ENCODE measurements at regions not wholly inside any gene's neighbourhood (a gene's known extent, or its start where the extent isn't known, plus 50 kb on each side); places are given as distances from the start of the nearest gene placed in this dataset.

DNA sequence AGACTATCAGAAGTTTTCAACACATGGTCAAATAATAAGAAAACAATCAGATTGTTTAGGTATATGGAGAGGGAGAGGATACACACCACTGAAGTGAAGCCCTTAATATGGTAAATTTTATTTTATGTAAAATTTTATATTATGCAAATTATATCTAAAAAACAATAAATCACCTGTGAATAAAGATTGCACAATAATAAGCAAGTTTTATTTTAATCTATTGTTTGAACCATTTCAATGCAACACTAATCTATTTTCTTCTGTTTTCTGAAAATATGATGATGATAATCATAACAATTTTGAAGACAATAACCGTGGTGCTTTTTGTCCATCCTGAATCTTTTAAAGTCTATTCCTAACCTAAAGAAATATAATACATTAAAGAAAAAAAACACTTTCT is 1473.5 kb upstream of the TENM4 start:
- no peak overlapping the region for H3K27ac ChIP-seq (replicated peaks)

DNA sequence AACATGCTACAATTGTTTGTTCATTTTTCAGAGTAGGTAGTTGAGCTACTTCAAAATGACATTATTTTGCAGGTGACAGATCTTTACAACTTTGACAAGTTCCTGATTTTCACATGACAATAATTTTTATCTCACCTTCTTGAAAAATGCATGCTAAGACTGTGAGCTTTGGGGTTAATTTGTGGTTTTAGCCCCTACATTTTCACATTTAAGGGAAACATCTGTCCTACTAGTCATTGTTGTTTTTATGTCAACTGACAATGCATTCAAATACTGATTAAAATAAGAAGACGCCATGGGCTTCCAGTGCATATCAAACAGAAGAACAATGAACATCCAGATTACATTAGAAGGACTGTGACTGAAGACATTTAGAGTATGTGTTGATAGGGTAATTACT is 1470.8 kb upstream of the TENM4 start:
- DNase-seq (ENCODE audit: low read depth in 1 of 2, low spot score in 1 of 2), result no peak
- TF ChIP-seq SPI1 (IDR thresholded peaks at IDR 0.05; ENCODE audit: borderline replicate concordance, low read depth) (no peak), POLR2AphosphoS5 (IDR thresholded peaks at IDR 0.05; ENCODE audit: low read depth) (no peak), GABPA (IDR thresholded peaks at IDR 0.05; ENCODE audit: low read depth) (no peak)
- TF ChIP-seq, protein P1, sequence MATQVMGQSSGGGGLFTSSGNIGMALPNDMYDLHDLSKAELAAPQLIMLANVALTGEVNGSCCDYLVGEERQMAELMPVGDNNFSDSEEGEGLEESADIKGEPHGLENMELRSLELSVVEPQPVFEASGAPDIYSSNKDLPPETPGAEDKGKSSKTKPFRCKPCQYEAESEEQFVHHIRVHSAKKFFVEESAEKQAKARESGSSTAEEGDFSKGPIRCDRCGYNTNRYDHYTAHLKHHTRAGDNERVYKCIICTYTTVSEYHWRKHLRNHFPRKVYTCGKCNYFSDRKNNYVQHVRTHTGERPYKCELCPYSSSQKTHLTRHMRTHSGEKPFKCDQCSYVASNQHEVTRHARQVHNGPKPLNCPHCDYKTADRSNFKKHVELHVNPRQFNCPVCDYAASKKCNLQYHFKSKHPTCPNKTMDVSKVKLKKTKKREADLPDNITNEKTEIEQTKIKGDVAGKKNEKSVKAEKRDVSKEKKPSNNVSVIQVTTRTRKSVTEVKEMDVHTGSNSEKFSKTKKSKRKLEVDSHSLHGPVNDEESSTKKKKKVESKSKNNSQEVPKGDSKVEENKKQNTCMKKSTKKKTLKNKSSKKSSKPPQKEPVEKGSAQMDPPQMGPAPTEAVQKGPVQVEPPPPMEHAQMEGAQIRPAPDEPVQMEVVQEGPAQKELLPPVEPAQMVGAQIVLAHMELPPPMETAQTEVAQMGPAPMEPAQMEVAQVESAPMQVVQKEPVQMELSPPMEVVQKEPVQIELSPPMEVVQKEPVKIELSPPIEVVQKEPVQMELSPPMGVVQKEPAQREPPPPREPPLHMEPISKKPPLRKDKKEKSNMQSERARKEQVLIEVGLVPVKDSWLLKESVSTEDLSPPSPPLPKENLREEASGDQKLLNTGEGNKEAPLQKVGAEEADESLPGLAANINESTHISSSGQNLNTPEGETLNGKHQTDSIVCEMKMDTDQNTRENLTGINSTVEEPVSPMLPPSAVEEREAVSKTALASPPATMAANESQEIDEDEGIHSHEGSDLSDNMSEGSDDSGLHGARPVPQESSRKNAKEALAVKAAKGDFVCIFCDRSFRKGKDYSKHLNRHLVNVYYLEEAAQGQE (IDR thresholded peaks at IDR 0.05; ENCODE audit: insufficient replicate concordance, low read depth), result no peak
- TF ChIP-seq, protein P2, sequence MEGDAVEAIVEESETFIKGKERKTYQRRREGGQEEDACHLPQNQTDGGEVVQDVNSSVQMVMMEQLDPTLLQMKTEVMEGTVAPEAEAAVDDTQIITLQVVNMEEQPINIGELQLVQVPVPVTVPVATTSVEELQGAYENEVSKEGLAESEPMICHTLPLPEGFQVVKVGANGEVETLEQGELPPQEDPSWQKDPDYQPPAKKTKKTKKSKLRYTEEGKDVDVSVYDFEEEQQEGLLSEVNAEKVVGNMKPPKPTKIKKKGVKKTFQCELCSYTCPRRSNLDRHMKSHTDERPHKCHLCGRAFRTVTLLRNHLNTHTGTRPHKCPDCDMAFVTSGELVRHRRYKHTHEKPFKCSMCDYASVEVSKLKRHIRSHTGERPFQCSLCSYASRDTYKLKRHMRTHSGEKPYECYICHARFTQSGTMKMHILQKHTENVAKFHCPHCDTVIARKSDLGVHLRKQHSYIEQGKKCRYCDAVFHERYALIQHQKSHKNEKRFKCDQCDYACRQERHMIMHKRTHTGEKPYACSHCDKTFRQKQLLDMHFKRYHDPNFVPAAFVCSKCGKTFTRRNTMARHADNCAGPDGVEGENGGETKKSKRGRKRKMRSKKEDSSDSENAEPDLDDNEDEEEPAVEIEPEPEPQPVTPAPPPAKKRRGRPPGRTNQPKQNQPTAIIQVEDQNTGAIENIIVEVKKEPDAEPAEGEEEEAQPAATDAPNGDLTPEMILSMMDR (IDR thresholded peaks at IDR 0.05; ENCODE audit: insufficient read depth, low read length), result no peak
- Histone ChIP-seq H3K27me3 (ENCODE audit: insufficient read depth, poor library complexity, severe bottlenecking) (peaks cover 2% of the 10 kb centered on the region), H3K4me3 (replicated peaks; ENCODE audit: insufficient read depth, low read length) (no peak overlapping the region), H3K27ac (replicated peaks) (no peak overlapping the region)

More for the DNA sequence above, 1473.5 kb upstream of the TENM4 start:
- Histone ChIP-seq H3K4me3 (replicated peaks; ENCODE audit: insufficient read depth, low read length) (no peak overlapping the region), H3K27me3 (ENCODE audit: insufficient read depth, poor library complexity, severe bottlenecking) (peaks cover 2% of the 10 kb centered on the region)
- DNase-seq (ENCODE audit: low read depth in 1 of 2, low spot score in 1 of 2), result no peak
- TF ChIP-seq SPI1 (IDR thresholded peaks at IDR 0.05; ENCODE audit: borderline replicate concordance, low read depth), result no peak
- TF ChIP-seq, protein P2 (IDR thresholded peaks at IDR 0.05; ENCODE audit: insufficient read depth, low read length), result no peak
- TF ChIP-seq GABPA (IDR thresholded peaks at IDR 0.05; ENCODE audit: low read depth), result no peak
- TF ChIP-seq, protein P1 (IDR thresholded peaks at IDR 0.05; ENCODE audit: insufficient replicate concordance, low read depth), result no peak
- TF ChIP-seq POLR2AphosphoS5 (IDR thresholded peaks at IDR 0.05; ENCODE audit: low read depth), result no peak

DNA sequence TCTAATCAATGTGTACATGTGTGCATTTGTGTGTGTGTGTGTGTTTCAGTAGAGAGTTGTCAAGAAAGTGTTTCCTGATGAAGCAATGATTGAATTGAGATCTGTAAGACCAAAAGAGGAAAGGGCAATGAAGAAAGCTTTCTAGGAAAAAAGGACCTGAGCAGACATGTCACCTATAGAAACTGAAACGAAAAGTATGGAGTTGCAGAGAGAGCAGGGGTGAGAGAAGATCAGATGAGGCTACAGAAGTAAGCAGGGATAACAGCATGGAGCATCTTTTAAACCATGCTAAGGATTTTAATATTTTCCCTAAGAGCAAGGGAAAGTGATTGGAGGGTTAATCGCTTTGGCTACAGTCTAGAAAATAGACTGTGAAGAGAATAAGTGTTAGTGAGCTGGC is 1459.4 kb upstream of the TENM4 start:
- no peak overlapping the region for H3K4me3 ChIP-seq (replicated peaks; ENCODE audit: insufficient read depth, low read length)
- no peak for DNase-seq (ENCODE audit: low read depth in 1 of 2, low spot score in 1 of 2)
- no peak overlapping the region for H3K27ac ChIP-seq (replicated peaks)
- no peak for TF ChIP-seq POLR2AphosphoS5 (IDR thresholded peaks at IDR 0.05; ENCODE audit: low read depth)
- TF ChIP-seq, protein P1 (IDR thresholded peaks at IDR 0.05; ENCODE audit: insufficient replicate concordance, low read depth), result no peak
- TF ChIP-seq, protein P2 (IDR thresholded peaks at IDR 0.05; ENCODE audit: insufficient read depth, low read length), result no peak
- TF ChIP-seq SPI1 (IDR thresholded peaks at IDR 0.05; ENCODE audit: borderline replicate concordance, low read depth), result no peak
- no peak for TF ChIP-seq GABPA (IDR thresholded peaks at IDR 0.05; ENCODE audit: low read depth)
- H3K27me3 ChIP-seq (ENCODE audit: insufficient read depth, poor library complexity, severe bottlenecking), result no peaks in the 10 kb centered on the region

Data from HL-60 (cell line).